PC-3 (cell line): ENCODE measurements at regions not wholly inside any gene's neighbourhood (a gene's known extent, or its start where the extent isn't known, plus 50 kb on each side); places are given as distances from the start of the nearest gene placed in this dataset.

ENCODE experiments used
- CTCF ChIP-seq: fragments of 300-600 bp; sonication (generic); conservative IDR thresholded peaks from 2 replicates; pipeline ENCODE4 v1.5.1; 2017; ENCODE audit warnings: antibody characterized with exemption, low read depth, mild to moderate bottlenecking, low read length
- EZH2 ChIP-seq: fragments of 300-600 bp; sonication (generic); IDR thresholded peaks from one replicate; pipeline ENCODE4 v1.6.1; 2017; ENCODE audit warnings: antibody characterized with exemption, mild to moderate bottlenecking, low read length; ENCODE audit not compliant: unreplicated experiment

GRCh38 chr16:17963185-17963836 is 373.2 kb downstream of the NPIPA8 start:
- no peak for TF ChIP-seq EZH2
- no peak for TF ChIP-seq CTCF
